ENCODE measurements at regions not wholly inside any gene's neighbourhood (a gene's known extent, or its start where the extent isn't known, plus 50 kb on each side); places are given as distances from the start of the nearest gene placed in this dataset.

DNA sequence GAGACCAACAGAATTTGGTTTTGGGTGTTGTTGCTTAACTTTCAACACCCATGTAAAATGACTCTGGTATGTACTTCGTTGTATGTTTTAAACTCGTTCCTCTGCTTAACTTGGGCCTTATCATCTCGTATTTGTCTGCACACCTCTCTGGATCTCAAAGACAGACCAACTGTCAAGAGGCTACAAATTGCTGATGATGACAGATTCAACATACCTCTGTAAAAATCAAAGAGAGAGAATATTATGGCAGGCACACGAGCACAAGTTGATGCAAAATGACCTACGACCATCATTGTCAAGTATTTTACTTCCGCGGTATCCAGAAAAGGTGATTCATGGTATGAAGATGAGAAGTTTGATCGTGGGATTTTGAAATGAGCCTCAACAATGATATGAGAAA lies 132.1 kb upstream of the ARGLU1 start:
- Histone ChIP-seq H2AFZ (ENCODE audit: low read depth) (no peak overlapping the region), H3K27ac (ENCODE audit: low read depth in 2 of 2, low read length in 1 of 2) (no peak overlapping the region), H3K9me2 (no peaks in the 10 kb centered on the region), H3K27me3 (ENCODE audit: insufficient read depth) (no peaks in the 10 kb centered on the region), H3K9ac (no peak overlapping the region), H3K4me2 (no peak overlapping the region), H3K79me2 (ENCODE audit: insufficient read depth) (no peaks in the 10 kb centered on the region), H4K20me1 (ENCODE audit: insufficient read depth) (no peaks in the 10 kb centered on the region), H3K36me3 (replicated peaks in 1 of 2; ENCODE audit: control insufficient read depth in 1 of 2, insufficient read depth in 2 of 2, low read length in 1 of 2) (no peaks in the 10 kb centered on the region), H3K4me1 (ENCODE audit: control insufficient read depth in 1 of 2, insufficient read depth in 2 of 2, low read depth in 1 of 2, low read length in 1 of 2) (no peaks in the 10 kb centered on the region), H3F3A (replicated peaks; ENCODE audit: insufficient read depth) (no peaks in the 10 kb centered on the region), H3K9me3 (no peaks in the 10 kb centered on the region), H3K4me3 (ENCODE audit: low read depth in 2 of 2, low read length in 1 of 2) (no peak overlapping the region)
- POLR2A ChIA-PET = no interaction called here
- CTCF ChIA-PET = no interaction called here
- no peak for DNase-seq
- WGBS (ENCODE audit: low lambda C conversion rate) = 37% methylated on average over 8 of the region's 8 CpGs
- TF ChIP-seq TCF12 (IDR thresholded peaks at IDR 0.05) = no peak
- no peak for TF ChIP-seq PBX3 (IDR thresholded peaks at IDR 0.05)
- TF ChIP-seq USF1 (IDR thresholded peaks at IDR 0.05; ENCODE audit: borderline replicate concordance, low read depth) = no peak
- no peak for TF ChIP-seq ZBTB33 (IDR thresholded peaks at IDR 0.05; ENCODE audit: borderline replicate concordance, low read depth)
- no peak for TF ChIP-seq CHD2 (IDR thresholded peaks at IDR 0.05; ENCODE audit: low read length, partially characterized antibody)
- TF ChIP-seq, protein P1, sequence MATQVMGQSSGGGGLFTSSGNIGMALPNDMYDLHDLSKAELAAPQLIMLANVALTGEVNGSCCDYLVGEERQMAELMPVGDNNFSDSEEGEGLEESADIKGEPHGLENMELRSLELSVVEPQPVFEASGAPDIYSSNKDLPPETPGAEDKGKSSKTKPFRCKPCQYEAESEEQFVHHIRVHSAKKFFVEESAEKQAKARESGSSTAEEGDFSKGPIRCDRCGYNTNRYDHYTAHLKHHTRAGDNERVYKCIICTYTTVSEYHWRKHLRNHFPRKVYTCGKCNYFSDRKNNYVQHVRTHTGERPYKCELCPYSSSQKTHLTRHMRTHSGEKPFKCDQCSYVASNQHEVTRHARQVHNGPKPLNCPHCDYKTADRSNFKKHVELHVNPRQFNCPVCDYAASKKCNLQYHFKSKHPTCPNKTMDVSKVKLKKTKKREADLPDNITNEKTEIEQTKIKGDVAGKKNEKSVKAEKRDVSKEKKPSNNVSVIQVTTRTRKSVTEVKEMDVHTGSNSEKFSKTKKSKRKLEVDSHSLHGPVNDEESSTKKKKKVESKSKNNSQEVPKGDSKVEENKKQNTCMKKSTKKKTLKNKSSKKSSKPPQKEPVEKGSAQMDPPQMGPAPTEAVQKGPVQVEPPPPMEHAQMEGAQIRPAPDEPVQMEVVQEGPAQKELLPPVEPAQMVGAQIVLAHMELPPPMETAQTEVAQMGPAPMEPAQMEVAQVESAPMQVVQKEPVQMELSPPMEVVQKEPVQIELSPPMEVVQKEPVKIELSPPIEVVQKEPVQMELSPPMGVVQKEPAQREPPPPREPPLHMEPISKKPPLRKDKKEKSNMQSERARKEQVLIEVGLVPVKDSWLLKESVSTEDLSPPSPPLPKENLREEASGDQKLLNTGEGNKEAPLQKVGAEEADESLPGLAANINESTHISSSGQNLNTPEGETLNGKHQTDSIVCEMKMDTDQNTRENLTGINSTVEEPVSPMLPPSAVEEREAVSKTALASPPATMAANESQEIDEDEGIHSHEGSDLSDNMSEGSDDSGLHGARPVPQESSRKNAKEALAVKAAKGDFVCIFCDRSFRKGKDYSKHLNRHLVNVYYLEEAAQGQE (IDR thresholded peaks at IDR 0.05; ENCODE audit: low read depth, low read length) = no peak
- TF ChIP-seq SMC3 (IDR thresholded peaks at IDR 0.05; ENCODE audit: low read depth, low read length) = no peak
- TF ChIP-seq IRF3 (IDR thresholded peaks at IDR 0.05; ENCODE audit: low read depth, low read length) = no peak
- no peak for TF ChIP-seq RAD21 (IDR thresholded peaks at IDR 0.05; ENCODE audit: low read length)
- no peak for TF ChIP-seq RXRA (IDR thresholded peaks at IDR 0.05; ENCODE audit: borderline replicate concordance, low read depth)
- no peak for TF ChIP-seq MAX (IDR thresholded peaks at IDR 0.05; ENCODE audit: low read depth)
- no peak for TF ChIP-seq NRF1 (IDR thresholded peaks at IDR 0.05; ENCODE audit: low read depth, low read length)
- TF ChIP-seq, protein P2, sequence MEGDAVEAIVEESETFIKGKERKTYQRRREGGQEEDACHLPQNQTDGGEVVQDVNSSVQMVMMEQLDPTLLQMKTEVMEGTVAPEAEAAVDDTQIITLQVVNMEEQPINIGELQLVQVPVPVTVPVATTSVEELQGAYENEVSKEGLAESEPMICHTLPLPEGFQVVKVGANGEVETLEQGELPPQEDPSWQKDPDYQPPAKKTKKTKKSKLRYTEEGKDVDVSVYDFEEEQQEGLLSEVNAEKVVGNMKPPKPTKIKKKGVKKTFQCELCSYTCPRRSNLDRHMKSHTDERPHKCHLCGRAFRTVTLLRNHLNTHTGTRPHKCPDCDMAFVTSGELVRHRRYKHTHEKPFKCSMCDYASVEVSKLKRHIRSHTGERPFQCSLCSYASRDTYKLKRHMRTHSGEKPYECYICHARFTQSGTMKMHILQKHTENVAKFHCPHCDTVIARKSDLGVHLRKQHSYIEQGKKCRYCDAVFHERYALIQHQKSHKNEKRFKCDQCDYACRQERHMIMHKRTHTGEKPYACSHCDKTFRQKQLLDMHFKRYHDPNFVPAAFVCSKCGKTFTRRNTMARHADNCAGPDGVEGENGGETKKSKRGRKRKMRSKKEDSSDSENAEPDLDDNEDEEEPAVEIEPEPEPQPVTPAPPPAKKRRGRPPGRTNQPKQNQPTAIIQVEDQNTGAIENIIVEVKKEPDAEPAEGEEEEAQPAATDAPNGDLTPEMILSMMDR (IDR thresholded peaks at IDR 0.05) = no peak
- no peak for TF ChIP-seq FOSL2 (IDR thresholded peaks at IDR 0.05; ENCODE audit: borderline replicate concordance, low read depth)
- TF ChIP-seq FOXJ3 (CRISPR knock-in tag; IDR thresholded peaks at IDR 0.05) = no peak
- no peak for TF ChIP-seq MXI1 (IDR thresholded peaks at IDR 0.05; ENCODE audit: low read depth, low read length)
- TF ChIP-seq GATA2 (CRISPR knock-in tag; IDR thresholded peaks at IDR 0.05) = no peak
- TF ChIP-seq, protein P3, sequence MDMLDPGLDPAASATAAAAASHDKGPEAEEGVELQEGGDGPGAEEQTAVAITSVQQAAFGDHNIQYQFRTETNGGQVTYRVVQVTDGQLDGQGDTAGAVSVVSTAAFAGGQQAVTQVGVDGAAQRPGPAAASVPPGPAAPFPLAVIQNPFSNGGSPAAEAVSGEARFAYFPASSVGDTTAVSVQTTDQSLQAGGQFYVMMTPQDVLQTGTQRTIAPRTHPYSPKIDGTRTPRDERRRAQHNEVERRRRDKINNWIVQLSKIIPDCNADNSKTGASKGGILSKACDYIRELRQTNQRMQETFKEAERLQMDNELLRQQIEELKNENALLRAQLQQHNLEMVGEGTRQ (IDR thresholded peaks at IDR 0.05; ENCODE audit: borderline replicate concordance, low read depth, low read length) = no peak
- no peak for TF ChIP-seq MEF2A (IDR thresholded peaks at IDR 0.05; ENCODE audit: borderline replicate concordance, low read depth)
- TF ChIP-seq RCOR1 (IDR thresholded peaks at IDR 0.05; ENCODE audit: low read length) = no peak
